GM11168 (cell line): ENCODE measurements at regions not wholly inside any gene's neighbourhood (a gene's known extent, or its start where the extent isn't known, plus 50 kb on each side); places are given as distances from the start of the nearest gene placed in this dataset.

Source experiments
- in situ Hi-C: fragments of 300-500 bp; cut with MboI; formaldehyde crosslinking; loops from one replicate; pipeline ENCODE4 v1.12.0; 2022; ENCODE audit warnings: low sequenced_read_pairs; ENCODE audit not compliant: unreplicated experiment

DNA sequence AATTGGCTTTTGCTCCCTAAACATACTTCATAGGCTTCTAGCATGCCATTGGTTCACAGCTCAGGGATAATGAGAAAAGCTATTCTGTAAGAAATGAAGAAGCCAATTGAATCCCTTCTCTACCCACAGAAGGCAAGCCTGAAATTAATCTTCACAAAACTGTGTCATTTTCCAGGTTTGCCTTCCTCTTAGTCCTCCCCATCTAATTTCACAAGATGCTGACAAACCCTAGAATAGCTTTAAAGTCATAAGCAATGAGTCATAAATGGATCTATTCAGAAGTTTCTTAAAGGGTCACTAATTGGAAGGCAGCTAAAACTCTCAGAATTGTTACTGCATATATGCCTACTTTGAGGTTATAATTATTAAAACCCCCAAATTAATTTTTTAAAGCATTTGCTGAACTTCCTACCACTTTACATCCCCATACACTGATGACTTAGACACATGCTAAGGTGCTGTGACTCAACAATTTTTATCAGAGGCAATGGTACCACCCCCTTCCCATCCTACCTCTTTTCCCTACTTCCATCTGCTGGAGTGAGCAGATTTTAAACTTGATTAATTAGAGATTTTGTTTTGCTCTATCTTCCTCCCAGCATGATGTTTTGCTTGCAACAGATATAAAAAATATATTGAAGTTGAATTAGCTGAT, 51.3 kb upstream of the NABP1 start:
- in situ Hi-C loops: no loop called here

DNA sequence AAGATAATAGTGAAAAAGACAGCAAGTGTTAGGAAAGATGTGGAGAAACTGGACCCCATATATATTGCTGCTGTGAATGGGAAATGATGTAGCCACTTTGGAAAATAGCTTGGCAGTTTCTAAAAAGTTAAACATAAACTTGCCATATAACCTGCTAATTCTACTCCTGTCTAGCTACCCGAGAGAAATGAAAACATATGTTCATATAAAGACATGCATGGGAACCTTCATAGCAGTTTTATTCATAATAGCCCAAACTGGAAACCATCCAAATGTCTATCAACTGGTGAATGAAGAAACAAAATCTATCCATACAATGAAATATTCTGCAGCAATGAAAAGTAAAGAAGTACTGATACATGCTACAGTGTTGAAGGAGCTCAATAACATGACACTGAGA, 50.4 kb upstream of the NABP1 start:
- in situ Hi-C loops: no loop called here
